ENCODE measurements at regions not wholly inside any gene's neighbourhood (a gene's known extent, or its start where the extent isn't known, plus 50 kb on each side); places are given as distances from the start of the nearest gene placed in this dataset.
A peak's percentile ranks its signal among the peaks of the same experiment; 100 is the strongest.
"Not testable (repeated sequence)": the region's sequence is repeated elsewhere in the genome, so short reads cannot be mapped to it uniquely, and the experiment has no call there.

GRCh38 chr5:102554082-102554481 lies 55.3 kb upstream of the SLCO6A1 start:
- DNase-seq (ENCODE audit: low read depth, low spot score): no peak

GRCh38 chr5:102554728-102555127 lies 55.9 kb upstream of the SLCO6A1 start:
- no peak for DNase-seq (ENCODE audit: low read depth, low spot score)

- peak; percentile 78 for DNase-seq (ENCODE audit: low read depth, low spot score)
Observed at GRCh38 chr5:102561894-102562760, 63.3 kb upstream of the SLCO6A1 start.

DNA sequence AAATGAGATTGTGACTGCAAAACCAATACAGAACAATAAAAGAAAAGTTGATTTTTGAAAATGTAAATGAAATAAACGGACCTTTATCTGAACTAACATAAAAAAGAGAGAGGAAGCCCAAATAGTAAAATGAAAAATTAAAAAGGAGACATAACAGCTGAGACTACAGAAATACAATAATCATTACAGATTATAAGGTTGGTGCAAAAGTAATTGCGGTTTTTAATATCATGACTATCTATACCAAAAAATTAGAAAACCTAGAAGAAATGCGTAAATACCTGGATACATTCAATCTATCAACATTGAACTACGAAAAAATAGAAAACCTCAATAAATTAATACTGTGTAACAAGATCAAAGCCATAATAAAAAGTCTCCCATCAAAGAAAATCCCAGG lies 71.9 kb upstream of the SLCO6A1 start:
- no peak for DNase-seq (ENCODE audit: low read depth, low spot score)

GRCh38 chr5:102578362-102578761 lies 79.6 kb upstream of the SLCO6A1 start:
- no peak for DNase-seq (ENCODE audit: low read depth, low spot score)

- DNase-seq (ENCODE audit: low read depth, low spot score): no peak
Observed at GRCh38 chr5:102579379-102579778, 80.6 kb upstream of the SLCO6A1 start.

GRCh38 chr5:102581011-102581410 lies 82.2 kb upstream of the SLCO6A1 start:
- DNase-seq (ENCODE audit: low read depth, low spot score): no peak

DNA sequence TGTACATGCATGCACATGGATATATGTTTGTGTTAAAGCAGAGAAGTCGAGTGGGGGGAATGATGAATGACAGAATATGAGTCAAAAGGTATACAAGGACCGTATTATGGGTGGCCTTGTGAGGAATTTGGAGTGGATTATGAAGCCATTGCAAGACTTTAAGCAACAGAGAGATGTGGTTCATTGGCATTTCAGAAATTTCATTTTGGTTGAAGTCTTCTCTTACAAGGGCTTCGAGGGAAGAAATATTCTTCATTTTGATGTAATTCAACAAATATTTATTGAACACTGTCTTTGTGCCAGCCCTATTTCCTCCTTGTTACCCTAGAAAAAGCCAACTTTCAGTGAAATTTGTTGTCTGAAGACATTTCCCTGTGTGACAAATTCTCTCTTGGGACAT lies 83.9 kb upstream of the SLCO6A1 start:
- no peak for DNase-seq (ENCODE audit: low read depth, low spot score)

DNA sequence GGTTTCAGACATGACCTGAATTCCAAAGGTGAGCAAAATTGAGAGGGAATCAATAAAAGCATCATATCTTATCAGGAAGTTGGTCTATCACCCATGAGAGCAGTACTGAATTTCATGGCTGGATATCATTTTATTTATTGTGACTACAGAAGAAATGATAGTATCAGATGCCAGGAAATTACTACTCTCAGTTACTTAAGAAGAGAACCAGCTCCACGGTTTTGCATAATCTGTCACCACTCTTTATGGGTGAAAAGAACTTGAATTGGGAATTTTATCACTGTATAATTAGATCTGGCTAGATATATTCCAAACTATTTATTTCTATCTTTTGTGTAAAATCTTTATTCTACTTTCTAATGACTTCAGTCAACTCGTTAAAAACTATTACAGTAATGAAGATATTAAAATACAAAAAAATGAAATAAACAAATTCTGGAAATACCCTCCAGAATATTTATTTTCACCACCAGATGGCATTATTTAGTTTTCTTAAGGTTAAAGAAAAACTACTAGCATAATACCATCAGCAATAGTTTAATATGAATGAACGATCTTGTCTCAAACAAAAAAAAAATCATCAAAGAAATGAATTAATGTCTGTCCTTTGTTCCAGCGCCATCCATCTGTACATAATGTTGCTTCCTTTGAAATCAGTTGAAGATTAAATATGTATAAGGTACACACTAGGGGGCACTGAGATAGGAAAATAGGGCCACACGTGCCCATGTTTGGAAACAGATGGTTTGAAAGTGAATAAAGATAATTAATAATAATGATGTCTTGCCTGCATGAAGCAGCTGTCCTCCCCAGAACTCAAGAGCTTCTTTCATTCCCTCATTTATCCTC lies 84.7 kb upstream of the SLCO6A1 start:
- no peak for DNase-seq (ENCODE audit: low read depth, low spot score)

- DNase-seq (ENCODE audit: low read depth, low spot score): no peak
Observed at GRCh38 chr5:102589661-102590060, 90.9 kb upstream of the SLCO6A1 start.

DNA sequence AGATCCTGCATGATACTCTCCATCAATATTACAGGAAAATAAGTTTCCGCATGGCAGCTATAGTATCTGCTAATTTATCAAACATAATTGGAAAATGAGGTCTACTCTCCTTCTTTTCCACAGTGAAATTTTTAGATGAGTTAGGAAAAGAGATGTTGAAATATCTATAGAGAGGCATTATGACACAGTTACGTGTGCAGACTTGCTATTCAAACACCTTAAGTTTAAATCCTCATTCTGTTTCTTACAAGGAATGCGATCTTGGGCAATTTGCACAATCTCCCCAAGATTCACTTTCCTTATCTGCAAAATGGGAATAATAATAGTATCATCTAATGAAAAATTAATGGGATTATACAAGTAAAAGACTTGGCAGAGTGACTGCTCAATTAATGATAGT lies 91.7 kb upstream of the SLCO6A1 start:
- DNase-seq (ENCODE audit: low read depth, low spot score): no peak

DNA sequence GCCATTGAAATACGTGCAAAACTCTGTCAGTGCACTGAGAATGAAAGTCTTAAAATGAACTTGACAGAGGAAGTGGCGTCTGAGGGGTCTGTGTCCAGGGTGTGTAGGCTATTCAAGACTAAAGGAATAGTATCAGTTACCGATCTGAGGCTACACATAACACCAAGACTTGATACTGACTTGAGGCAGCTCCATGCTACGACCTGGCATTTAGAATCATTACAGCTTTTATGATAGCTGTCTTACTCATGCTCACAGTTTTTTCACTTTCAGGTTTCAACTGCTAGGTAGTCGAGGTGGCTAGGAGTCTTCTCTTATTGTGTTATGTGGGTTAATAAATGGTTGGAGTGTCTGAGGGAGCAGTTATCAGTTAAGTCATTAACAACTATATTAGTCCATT lies 92.8 kb upstream of the SLCO6A1 start:
- no peak for DNase-seq (ENCODE audit: low read depth, low spot score)

- not testable (repeated sequence) for DNase-seq (ENCODE audit: low read depth, low spot score)
Observed at GRCh38 chr5:102592586-102592985, 93.8 kb upstream of the SLCO6A1 start.

GRCh38 chr5:102594192-102594591 lies 95.4 kb upstream of the SLCO6A1 start:
- no peak for DNase-seq (ENCODE audit: low read depth, low spot score)

DNA sequence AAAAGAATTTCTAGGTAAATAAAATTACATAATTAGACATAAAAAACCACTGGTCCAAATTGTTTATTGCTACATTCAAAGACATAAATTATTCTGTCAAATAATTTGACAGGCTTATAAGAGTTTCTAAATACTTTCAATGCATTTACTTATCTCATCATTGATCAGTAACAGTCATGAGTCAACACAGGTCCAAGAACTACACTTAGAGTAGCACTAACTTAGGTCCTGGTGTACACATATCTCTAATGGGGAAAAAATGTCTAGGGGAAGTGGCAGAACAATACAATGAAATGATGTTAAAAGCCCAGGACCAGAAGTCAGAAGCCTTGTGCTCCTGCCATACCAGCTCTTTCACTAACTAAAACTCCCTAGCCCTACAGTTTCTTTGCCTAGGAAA lies 96.5 kb upstream of the SLCO6A1 start:
- DNase-seq (ENCODE audit: low read depth, low spot score): no peak

DNA sequence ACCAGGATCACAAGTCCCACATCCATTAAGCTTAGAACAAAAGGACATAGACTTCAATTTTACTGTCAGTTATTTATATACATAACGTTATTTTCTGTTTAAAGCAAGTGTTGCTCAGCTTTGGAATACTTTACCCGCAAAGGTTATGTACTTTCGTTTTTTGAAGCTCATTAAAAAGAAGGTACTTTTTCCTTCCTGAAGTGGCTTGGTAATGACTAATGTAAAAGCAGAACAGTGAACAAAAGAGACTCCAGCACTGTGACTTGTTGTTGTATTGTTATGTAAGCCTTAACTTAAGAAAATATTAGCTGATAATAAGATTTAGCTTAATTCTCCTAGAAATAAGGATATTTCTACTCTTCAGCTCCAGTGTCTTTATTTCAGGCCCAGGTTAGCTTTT lies 97.3 kb upstream of the SLCO6A1 start:
- no peak for DNase-seq (ENCODE audit: low read depth, low spot score)

DNA sequence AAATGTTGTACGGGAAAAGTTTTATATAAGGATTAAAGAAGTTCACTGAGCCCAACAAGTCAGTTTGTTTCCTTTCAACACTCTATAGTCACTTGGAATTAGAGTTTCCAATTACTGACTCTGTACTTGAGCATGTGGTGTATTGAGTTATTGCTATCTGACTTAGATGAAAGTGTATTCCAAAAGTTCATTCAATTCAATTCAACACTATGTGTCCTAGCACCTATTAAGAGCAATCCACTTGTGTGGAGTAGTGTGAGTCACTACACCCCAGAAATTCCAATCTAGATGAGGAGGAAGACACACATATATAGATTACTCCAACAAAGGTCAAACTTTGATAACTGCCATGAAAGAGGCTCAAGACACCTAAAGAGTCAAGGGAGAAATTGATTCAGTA lies 98.2 kb upstream of the SLCO6A1 start:
- DNase-seq (ENCODE audit: low read depth, low spot score): no peak

DNA sequence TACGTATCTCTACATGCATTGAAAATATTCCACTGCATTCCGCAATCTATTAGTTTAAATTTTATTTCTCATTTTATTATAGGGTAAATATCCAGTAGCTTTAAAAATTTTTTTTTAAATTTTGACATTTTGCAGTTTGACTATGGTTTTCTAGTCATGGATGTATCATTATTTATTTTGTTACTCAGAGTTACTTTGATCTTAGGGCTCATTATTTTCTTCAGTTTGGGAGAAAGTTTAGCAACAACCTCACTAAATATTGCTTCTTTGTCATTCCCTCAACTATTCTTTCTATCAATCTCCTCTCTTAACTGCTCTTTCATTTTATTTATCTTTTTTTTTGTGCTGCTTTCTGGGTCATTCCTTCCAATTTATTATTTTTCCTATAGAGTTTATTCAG lies 100.5 kb upstream of the SLCO6A1 start:
- no peak for DNase-seq (ENCODE audit: low read depth, low spot score)

- DNase-seq (ENCODE audit: low read depth, low spot score): no peak
Observed at GRCh38 chr5:102600964-102601363, 102.2 kb upstream of the SLCO6A1 start.

DNA sequence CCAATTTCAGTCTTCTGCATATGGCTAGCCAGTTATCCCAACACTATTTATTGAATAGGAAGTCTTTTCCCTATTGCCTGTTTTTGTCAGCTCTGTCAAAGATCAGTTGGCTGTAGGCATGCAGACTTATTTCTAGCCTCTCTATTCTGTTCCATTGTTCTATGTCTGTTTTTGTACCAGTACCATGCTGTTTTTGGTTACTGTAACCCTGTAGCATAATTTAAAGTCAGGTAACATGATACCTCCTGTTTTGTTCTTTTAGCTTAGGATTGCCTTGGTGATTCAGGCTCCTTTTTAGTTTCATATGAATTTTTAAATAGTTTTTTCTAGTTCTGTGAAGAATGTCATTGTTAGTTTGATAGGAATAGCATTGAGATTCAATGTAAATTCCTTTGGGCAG lies 104.9 kb upstream of the SLCO6A1 start:
- no peak for DNase-seq (ENCODE audit: low read depth, low spot score)

DNA sequence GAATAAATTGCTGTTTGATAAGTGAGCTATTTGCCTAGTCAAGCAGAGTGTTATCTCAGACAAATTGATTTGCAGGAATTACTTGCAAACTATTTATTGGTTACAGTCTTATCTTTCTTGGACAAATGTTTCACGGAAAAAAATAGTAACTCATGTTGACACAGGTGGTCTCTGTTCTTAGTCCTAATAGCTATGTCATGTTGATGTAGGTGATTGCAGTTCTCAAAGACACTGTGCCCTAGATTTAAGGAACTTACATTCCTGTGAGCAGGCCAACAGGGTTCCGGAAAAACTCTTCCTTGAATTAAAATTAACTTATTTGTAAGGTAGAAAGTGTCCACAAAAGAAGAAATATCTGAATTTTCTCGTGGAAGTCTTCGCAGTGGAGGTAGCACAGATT lies 109.6 kb upstream of the SLCO6A1 start:
- no peak for DNase-seq (ENCODE audit: low read depth, low spot score)

DNA sequence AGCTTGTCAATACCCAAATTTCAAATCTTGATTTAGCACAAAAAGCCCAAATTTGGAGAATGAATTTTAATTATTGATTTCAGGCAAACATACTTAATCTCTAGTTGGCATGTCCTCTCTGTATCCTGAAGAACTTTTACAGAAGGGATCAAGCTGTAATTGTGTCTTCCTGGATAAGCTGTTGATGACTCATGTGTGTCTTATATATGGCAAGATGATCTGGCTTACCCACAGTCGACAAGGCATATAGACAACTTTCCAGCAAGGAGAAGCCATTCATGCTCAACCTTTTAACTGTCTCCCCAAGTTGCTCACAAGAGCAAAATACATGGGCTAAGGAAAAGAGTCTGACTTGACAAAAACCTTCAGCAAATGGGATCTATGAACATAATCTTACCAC lies 112.5 kb upstream of the SLCO6A1 start:
- no peak for DNase-seq (ENCODE audit: low read depth, low spot score)

GRCh38 chr5:102613661-102614060 lies 114.9 kb upstream of the SLCO6A1 start:
- no peak for DNase-seq (ENCODE audit: low read depth, low spot score)
